ENCODE measurements at regions not wholly inside any gene's neighbourhood (a gene's known extent, or its start where the extent isn't known, plus 50 kb on each side); places are given as distances from the start of the nearest gene placed in this dataset.

- no peak for TF ChIP-seq ZFX (IDR thresholded peaks at IDR 0.05; ENCODE audit: borderline replicate concordance)
- TF ChIP-seq CTCF (IDR thresholded peaks at IDR 0.05) = no peak
- H3K27ac ChIP-seq = no peak overlapping the region
Measured at GRCh38 chr6:17047889-17048288, 54.0 kb upstream of the STMND1 start.

GRCh38 chr6:17045581-17046322 lies 56.1 kb upstream of the STMND1 start:
- no peak overlapping the region for H3K27ac ChIP-seq
- TF ChIP-seq ZFX (IDR thresholded peaks at IDR 0.05; ENCODE audit: borderline replicate concordance) (no peak), CTCF (IDR thresholded peaks at IDR 0.05) (no peak)

- no peak for TF ChIP-seq CTCF (IDR thresholded peaks at IDR 0.05)
- no peak for TF ChIP-seq ZFX (IDR thresholded peaks at IDR 0.05; ENCODE audit: borderline replicate concordance)
- no peak overlapping the region for H3K27ac ChIP-seq
Measured at GRCh38 chr6:17043148-17043522, 58.7 kb upstream of the STMND1 start.

- TF ChIP-seq ZFX (IDR thresholded peaks at IDR 0.05; ENCODE audit: borderline replicate concordance) (no peak), CTCF (IDR thresholded peaks at IDR 0.05) (peak; percentile 43)
- H3K27ac ChIP-seq = no peak overlapping the region
Measured at GRCh38 chr6:17042422-17043147, 59.3 kb upstream of the STMND1 start.

GRCh38 chr6:17039266-17039665 lies 62.6 kb upstream of the STMND1 start:
- no peak overlapping the region for H3K27ac ChIP-seq
- TF ChIP-seq ZFX (IDR thresholded peaks at IDR 0.05; ENCODE audit: borderline replicate concordance) = no peak
- no peak for TF ChIP-seq CTCF (IDR thresholded peaks at IDR 0.05)

GRCh38 chr6:17038316-17038715 lies 63.5 kb upstream of the STMND1 start:
- no peak overlapping the region for H3K27ac ChIP-seq

More at GRCh38 chr6:17038316-17038715, 63.5 kb upstream of the STMND1 start:
- no peak for TF ChIP-seq ZFX (IDR thresholded peaks at IDR 0.05; ENCODE audit: borderline replicate concordance)
- no peak for TF ChIP-seq CTCF (IDR thresholded peaks at IDR 0.05)

Measured in 22Rv1 (cell line).